OCI-LY3 (cell line): ENCODE measurements at regions not wholly inside any gene's neighbourhood (a gene's known extent, or its start where the extent isn't known, plus 50 kb on each side); places are given as distances from the start of the nearest gene placed in this dataset.

ENCODE experiments used
- CTCF ChIP-seq: fragments of 200-600, 300-600 bp; sonication (generic); IDR thresholded peaks from 2 replicates; pipeline ENCODE4 v1.5.1; 2014; ENCODE audit warnings: antibody characterized with exemption, low read length, low read depth
- EZH2phosphoT487 ChIP-seq: fragments of 200-600 bp; shearing (Covaris generic); IDR thresholded peaks from 2 replicates; pipeline ENCODE4 v1.6.1; 2018; ENCODE audit warnings: antibody characterized with exemption, mixed run types, low read depth

GRCh38 chr10:107856047-107856315, 691.5 kb upstream of the SORCS1 start:
- TF ChIP-seq CTCF (no peak), EZH2phosphoT487 (no peak)
